Activated CD8-positive, alpha-beta memory T cell treated with anti-CD3 and anti-CD28 coated beads, Interleukin-2, amount 50 U/mL, for 48 hours (primary cell): ENCODE measurements at regions not wholly inside any gene's neighbourhood (a gene's known extent, or its start where the extent isn't known, plus 50 kb on each side); places are given as distances from the start of the nearest gene placed in this dataset.

Experiments used
- DNase-seq: peaks from one replicate; pipeline ENCODE4 v3.0.0-alpha.2; 2020

DNA sequence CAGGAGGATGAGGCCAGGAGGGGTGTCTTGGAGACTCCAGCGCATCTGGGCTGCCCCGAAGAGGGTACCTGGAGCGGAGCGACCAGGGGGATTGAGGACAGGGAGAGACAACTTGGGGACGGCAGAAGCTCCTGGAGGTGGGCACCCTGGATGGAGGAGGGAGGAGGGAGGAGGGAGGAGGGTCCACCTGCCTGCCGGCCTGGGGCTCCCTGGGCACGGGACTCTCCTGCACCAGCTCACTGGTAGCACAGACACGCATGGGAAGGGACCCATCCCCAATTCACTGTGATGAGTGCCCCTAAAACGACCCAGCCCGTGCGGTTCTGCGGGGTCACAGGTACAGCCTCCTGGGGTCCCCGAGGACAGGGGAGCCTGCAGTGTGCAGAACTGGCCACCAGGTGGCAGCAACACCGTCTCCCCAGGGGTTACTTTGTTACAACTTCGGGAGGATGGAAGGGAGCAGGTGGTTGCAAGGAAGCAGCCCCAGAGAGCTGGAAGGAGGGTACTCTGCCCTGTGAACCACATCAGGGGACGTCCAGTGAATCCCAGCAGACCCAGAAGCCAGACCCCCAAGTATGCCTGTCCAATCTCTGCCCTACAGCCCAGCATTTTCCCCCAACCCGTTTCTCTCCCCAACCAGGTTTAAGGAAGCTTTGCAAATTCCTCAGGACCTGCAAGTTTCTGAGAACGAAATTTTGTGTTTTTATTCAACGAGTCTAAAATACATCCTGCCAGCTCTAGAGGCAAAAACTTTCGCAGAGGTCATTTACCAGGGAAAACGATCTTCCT lies 482.4 kb downstream of the NPHP4 start:
- peak; percentile 93 for DNase-seq

GRCh38 chr1:5508669-5509330 lies 483.4 kb downstream of the NPHP4 start:
- DNase-seq = no peak

DNA sequence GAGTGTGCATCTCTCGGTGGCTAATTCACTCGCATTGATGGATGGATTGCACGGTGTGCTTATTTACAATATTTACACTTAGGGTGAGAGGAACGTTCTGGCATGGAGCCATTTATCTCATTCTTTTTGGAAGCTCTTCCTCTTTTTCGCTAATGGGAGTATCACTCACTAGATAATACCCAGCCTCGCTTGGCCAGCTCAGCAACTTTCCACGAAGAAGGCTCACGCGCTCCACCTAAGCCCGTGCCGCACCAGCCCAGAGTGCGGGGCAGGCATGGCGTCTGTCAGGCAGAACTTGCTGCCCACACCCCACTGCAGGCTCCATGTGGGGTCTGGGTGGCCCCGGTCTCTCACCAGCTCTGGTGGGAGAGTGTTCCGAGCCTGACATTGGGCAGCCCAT lies 484.9 kb downstream of the NPHP4 start:
- no peak for DNase-seq

- no peak for DNase-seq
These were observed 485.6 kb downstream of the NPHP4 start for GRCh38 chr1:5506634-5507033.

DNA sequence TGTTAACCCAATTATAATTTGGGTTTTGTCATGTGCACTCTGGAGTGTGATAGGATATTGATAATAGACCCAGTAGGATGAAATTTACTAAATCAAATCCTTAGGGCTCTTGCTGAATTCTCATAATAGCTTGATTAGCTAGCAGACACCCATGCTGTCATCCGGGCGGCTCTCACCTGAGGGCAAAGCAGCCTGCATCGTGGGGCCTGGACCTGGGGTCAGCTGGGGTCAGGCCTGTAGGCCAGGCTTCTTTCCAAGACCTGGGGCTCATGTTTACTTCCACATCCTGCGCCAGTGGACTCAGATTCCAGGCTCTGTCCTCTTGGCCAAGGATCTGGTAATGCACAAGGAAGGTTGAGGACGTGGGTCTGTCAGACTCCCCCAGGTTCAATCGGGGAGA lies 486.3 kb downstream of the NPHP4 start:
- no peak for DNase-seq

GRCh38 chr1:5504364-5504740 lies 487.9 kb downstream of the NPHP4 start:
- no peak for DNase-seq

DNA sequence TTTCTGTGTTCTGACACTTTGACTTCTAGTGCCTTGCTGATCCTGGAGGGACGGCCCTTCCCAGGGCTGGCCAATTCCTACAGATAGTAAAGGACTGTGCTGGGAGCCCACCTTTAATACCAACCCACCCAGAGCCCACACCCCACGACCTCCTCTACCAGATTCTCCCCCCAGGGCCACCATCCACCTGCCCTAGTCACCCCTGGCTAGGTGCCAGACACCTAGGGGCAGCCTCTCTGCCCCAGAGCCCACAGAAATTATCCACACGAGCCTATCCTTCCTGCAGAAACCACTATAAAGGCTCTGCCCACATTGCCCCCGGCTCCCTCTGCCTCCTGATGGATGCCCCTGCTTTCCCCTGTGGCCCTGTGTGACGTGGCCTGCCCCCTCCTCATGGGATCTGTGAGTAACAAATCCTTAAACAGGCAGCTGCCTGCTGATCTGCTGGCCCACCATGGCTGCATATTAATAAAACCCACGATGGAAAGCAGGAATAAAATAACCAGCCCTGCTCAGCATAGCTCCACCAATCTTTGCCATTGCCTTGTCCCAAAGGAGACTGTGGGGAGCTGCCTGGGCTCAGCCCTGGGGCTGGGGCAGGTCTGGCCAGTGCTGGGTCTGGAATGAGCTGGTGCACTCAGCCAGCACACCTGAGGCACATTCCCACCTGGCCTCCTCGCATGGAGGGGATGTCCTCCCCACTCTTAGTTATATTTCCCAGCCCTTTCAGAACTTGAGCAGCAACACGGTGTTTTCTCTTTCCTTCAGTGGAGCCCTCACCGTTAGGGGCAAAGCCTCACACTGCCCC lies 488.5 kb downstream of the NPHP4 start:
- DNase-seq = no peak

- DNase-seq = no peak
These were observed 489.7 kb downstream of the NPHP4 start for GRCh38 chr1:5502311-5503194.

DNA sequence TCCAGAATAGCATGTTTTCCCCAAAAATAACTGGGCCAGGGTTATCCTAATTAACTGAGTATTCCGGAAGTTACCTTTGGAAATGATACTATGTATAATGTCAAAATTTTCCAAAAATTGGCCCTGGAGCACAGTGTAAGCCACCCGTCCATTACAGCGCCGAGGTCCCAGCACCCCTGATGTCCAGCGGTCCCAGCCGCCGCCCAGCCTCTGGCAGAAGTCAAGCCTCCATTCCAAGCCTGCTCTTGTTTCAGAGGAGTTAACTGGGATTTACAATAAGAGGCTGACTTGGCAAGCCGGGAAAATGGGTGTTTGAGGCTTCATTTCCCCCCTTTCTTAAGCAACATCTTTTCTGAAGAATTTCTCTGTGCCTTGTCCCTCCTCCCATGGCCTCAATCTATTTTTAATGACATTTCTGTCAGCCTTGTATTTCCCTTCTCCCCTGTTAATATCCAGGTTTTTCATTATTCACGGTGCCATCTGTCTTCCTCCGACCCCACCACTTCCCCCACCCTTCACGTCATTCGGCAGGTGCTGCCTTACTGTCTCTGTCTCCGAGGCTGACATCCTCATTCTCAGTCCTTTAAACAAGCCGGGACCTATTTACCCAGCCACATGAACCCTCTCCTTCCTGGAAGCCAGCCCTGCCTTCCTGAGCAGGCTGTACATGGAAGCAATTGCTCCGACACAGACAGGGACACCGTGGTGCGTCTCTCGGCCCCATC lies 490.9 kb downstream of the NPHP4 start:
- no peak for DNase-seq

DNA sequence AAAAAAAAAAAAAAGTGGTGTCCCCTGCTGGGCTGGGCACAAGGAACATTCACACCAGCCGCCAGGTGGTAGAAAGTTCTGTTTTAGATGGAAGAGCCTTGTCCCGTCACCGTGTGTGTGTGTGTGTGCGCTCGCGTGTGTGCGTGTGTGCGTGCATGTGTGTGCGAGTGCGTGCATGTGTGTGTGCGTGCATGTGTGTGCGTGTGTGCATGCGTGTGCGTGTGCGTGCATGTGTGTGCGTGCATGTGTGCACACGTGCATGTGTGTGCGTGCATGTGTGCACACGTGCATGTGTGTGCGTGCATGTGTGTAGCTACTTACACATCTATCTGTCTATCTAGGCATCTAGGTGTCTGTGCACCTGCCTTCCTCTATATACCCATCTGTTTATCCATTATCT lies 491.7 kb downstream of the NPHP4 start:
- no peak for DNase-seq

GRCh38 chr1:5497503-5497902 lies 494.7 kb downstream of the NPHP4 start:
- DNase-seq = no peak

- DNase-seq = no peak
These were observed 496.4 kb downstream of the NPHP4 start for GRCh38 chr1:5495596-5496410.

DNA sequence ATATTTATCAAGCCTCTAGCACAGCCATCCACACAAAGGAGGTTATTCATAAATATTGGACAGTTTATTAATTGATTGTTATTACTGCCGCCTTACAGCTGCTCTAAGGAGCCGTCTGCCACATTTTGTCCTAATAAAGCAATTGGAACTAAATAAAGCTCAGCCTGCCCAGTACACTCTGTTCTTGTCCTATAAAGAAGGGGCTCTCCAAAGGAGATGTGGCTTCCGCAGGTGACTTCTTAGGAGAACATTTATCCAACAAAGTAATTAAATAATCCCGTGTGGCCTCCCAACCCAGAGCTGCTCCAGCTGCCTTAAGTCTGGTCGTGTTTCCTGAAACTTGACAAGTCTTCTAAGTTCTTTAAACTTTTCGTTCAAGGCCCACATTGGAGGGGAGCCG lies 497.7 kb downstream of the NPHP4 start:
- no peak for DNase-seq

DNA sequence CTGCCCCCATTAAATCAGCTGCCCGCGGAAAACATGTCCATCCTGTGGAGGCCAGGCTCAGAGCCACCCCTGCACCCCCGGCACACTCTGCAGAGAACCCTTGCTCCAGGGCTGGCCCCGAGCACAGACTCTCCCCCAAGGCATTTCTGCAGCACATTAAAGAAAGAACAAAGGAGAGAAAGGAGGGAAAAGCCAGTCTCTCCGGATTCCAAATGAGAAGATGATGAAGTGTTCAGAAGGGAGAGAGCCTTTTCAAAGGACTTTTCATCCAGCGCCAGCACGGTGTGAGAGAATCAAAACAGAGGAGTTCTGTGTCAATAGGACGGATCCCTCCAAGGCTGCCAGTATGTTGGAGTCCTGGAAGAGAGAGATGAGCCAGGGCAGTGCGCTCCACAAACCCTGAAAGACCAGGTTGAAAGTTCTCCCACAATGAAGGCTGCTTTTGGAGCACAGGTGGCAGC lies 498.3 kb downstream of the NPHP4 start:
- no peak for DNase-seq

GRCh38 chr1:5493275-5493674 lies 498.9 kb downstream of the NPHP4 start:
- DNase-seq = no peak

DNA sequence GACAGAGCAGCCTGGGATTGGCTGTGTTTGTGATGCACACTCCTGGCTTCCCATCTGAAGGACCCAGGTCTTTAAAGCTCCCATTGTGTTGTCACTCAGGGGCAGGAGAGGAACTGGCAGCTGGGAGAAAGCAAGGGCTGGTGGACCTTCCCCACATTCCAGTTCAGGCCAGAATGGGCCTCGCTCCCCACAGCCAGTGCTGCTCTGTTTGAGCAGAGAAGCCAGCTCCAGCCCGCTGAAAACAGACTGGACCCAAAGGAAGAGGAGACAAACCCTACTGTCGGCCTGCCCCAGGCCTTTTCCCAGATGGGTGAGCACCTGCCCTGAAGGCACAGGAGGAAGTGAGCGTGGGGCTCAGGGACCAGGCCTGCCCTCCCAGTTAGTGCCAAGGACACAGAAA lies 499.4 kb downstream of the NPHP4 start:
- no peak for DNase-seq

DNA sequence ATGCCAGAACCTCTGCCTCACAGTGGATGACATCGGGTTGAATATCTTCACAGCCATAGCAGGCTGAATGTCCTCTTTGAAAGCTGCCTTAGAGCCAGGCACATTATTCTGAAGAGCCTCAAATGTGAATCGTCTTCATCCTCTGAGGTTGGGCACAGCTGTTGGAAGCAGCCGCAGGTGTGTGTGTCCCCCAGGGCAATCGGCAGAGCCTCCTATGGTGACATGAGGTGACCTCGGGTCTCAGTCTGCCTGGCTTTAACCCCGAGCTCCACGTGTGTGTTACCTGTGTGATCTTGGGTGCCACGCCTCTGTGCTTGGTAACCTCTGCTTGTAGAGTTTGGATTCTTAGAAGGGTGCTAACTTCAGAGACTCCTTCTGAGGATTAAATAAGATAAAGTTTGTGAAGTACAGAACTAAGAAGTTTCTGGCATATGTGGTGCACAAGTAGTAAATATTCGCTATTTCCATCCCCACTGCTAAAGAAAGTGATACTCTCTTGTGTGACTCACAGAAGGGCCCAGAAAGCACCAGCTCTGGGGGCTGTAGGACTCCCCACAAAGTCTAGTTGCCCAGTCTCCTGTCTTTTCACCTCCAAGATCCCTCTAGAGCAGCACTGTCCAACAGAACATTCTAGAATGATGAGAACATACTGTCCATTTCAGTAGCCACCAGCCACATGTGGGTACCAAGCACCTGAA lies 500.9 kb downstream of the NPHP4 start:
- DNase-seq = no peak

DNA sequence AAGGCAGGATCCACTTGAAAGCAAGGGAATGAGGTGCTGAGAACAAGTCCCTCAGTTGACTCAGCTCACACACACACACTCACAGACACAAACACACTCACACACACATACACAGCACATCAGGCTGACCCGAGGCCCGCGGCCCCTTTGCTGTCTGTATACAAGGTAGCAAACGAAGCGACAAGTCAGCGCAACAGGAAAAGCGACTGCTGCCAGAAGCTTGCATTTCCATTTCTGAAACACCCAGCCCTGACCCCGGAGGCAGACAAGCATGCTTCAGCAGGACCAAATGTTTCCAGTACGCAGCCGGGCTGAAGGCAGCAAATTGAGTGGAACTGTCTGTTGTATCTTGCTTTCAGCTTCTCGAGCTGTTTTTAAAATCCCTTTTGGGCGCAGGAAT lies 501.6 kb downstream of the NPHP4 start:
- no peak for DNase-seq

DNA sequence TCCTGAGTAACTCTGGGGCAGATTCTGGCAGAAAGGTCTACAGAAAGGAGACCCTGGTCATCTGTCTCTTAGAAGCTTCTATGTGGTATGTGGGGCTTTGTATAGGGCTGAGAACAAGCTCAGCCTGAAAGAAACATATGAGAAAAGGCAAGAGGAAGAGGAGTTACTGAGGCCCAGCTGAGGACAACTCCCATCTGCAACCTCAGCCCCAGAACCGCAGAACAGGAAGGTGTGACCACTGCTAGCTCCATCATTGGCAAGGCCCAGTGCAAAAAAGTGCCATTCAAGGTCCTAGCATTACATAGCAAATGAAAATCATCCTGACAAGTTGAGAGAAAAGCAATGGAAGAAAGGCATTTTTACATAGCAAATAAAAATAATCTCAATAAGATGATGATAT lies 503.8 kb downstream of the NPHP4 start:
- no peak for DNase-seq

- no peak for DNase-seq
These were observed 506.1 kb downstream of the NPHP4 start for GRCh38 chr1:5485968-5486696.
